Activated naive CD8-positive, alpha-beta T cell treated with anti-CD3 and anti-CD28 coated beads, Interleukin-2, amount 10 ng/mL, durations not matched to agents 7 days and 5 days (primary cell): ENCODE measurements at regions not wholly inside any gene's neighbourhood (a gene's known extent, or its start where the extent isn't known, plus 50 kb on each side); places are given as distances from the start of the nearest gene placed in this dataset.

Source experiments
- ATAC-seq: fragments of 150-1000 bp; cut with Tn5 transposase; one replicate; pipeline ENCODE4 v1.10.0; 2021; ENCODE audit warnings: low read depth, moderate library complexity
- POLR2A ChIA-PET: fragments of 350-600 bp; sonication (Branson Sonifier 250); formaldehyde crosslinking; loops from one replicate; lab custom pipeline; 2021; ENCODE audit warnings: antibody characterized with exemption; lab: Charles Lee
- DNase-seq: peaks from one replicate; pipeline ENCODE4 v3.0.0; 2021
- H3K27ac Mint-ChIP-seq: one replicate; pipeline ENCODE4 v1.8.0; 2022; ENCODE audit warnings: mild to moderate bottlenecking, mixed read lengths
- H3K27me3 Mint-ChIP-seq: one replicate; pipeline ENCODE4 v1.8.0; 2022; ENCODE audit warnings: mild to moderate bottlenecking, moderate library complexity, mixed read lengths
- H3K36me3 Mint-ChIP-seq: one replicate; pipeline ENCODE4 v1.8.0; 2021; ENCODE audit warnings: mild to moderate bottlenecking, mixed read lengths
- H3K4me1 Mint-ChIP-seq: one replicate; pipeline ENCODE4 v1.8.0; 2021; ENCODE audit warnings: mixed read lengths
- H3K4me3 Mint-ChIP-seq: one replicate; pipeline ENCODE4 v1.8.0; 2022; ENCODE audit warnings: mild to moderate bottlenecking, moderate library complexity, mixed read lengths
- H3K9me3 Mint-ChIP-seq: one replicate; pipeline ENCODE4 v1.8.0; 2021; ENCODE audit warnings: mixed read lengths

- DNase-seq (no peak), ATAC-seq (no peak)
- H3K27me3 Mint-ChIP-seq: no peaks in the 10 kb centered on the region
- no peak overlapping the region for H3K4me3 Mint-ChIP-seq
- no peaks in the 10 kb centered on the region for H3K4me1 Mint-ChIP-seq
- no peak overlapping the region for H3K27ac Mint-ChIP-seq
- no peaks in the 10 kb centered on the region for H3K36me3 Mint-ChIP-seq
- no peaks in the 10 kb centered on the region for H3K9me3 Mint-ChIP-seq
- POLR2A ChIA-PET: no interaction called here
These were observed 793.0 kb downstream of the OLFM4 start for GRCh38 chr13:53821632-53822031.

DNA sequence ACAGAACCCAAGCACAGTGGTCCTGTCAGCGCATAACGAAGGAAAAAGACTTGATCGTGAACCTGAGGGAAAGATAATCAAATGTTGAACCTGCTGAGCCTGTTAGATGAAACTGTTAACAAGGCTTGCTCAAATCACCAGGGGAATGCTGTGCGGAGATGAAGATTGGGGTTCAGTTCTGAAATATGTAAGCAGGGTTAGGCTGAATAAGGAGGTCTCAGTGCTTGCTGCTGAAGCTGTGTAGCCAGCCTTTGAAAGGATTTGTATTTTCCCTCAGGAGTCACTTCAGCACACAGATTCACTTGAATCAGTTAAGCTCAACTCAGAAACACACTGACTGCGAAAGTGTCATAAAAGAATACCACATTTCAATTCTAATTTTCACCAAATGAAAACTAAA lies 793.5 kb downstream of the OLFM4 start:
- no peak for ATAC-seq
- no peak for DNase-seq
- Mint-ChIP-seq H3K36me3 (no peaks in the 10 kb centered on the region), H3K27ac (no peak overlapping the region), H3K27me3 (no peaks in the 10 kb centered on the region), H3K4me1 (no peaks in the 10 kb centered on the region), H3K4me3 (no peak overlapping the region), H3K9me3 (no peaks in the 10 kb centered on the region)
- POLR2A ChIA-PET: no interaction called here

- no peak for DNase-seq
- no peak overlapping the region for H3K27ac Mint-ChIP-seq
- no peak overlapping the region for H3K4me3 Mint-ChIP-seq
- H3K27me3 Mint-ChIP-seq: no peaks in the 10 kb centered on the region
- peaks cover 4% of the 10 kb centered on the region for H3K9me3 Mint-ChIP-seq
- POLR2A ChIA-PET: no interaction called here
- ATAC-seq: no peak
- no peaks in the 10 kb centered on the region for H3K4me1 Mint-ChIP-seq
- H3K36me3 Mint-ChIP-seq: no peaks in the 10 kb centered on the region
These were observed 810.8 kb downstream of the OLFM4 start for GRCh38 chr13:53839461-53839860.

- H3K27me3 Mint-ChIP-seq: no peaks in the 10 kb centered on the region
- DNase-seq: no peak
- H3K27ac Mint-ChIP-seq: no peak overlapping the region
- no peaks in the 10 kb centered on the region for H3K4me1 Mint-ChIP-seq
- peaks cover 7% of the 10 kb centered on the region for H3K9me3 Mint-ChIP-seq
- ATAC-seq: no peak
- no peak overlapping the region for H3K4me3 Mint-ChIP-seq
- H3K36me3 Mint-ChIP-seq: no peaks in the 10 kb centered on the region
- POLR2A ChIA-PET: no interaction called here
These were observed 816.0 kb downstream of the OLFM4 start for GRCh38 chr13:53844473-53845146.

- POLR2A ChIA-PET: no interaction called here
- Mint-ChIP-seq H3K27me3 (no peaks in the 10 kb centered on the region), H3K9me3 (peaks cover 13% of the 10 kb centered on the region), H3K27ac (no peak overlapping the region), H3K4me3 (no peak overlapping the region), H3K36me3 (no peaks in the 10 kb centered on the region), H3K4me1 (no peaks in the 10 kb centered on the region)
- DNase-seq (no peak), ATAC-seq (no peak)
These were observed 818.9 kb downstream of the OLFM4 start for GRCh38 chr13:53847502-53847901.

DNA sequence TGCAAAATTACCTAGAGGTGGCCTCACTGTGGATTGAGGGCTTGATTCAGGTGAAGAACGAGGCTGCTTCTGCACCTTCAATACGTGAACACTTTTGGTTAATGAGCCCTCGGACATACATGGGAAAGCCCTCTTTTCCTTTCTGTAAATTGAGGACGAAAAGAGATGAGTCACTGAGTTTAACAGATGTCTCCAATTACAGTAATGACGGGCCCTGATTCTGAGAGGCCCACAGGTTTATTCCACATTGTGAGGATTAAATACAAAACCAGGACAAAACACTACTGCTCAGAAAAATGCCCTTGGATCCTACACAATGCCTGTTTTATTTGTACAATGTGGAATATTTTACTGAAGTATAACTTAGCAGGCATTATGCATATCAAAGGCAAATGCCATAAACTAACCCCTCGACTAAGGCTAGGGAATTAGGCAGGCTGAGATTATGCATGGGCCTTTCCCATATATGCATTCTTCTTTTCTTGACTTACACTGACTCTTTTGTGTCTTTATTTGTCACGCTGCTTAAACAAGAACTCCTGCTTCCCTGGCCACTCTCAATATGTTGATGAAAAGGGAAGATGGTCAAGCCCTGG lies 819.9 kb downstream of the OLFM4 start:
- H3K27ac Mint-ChIP-seq: no peak overlapping the region
- peaks cover 10% of the 10 kb centered on the region for H3K9me3 Mint-ChIP-seq
- H3K36me3 Mint-ChIP-seq: no peaks in the 10 kb centered on the region
- H3K27me3 Mint-ChIP-seq: no peaks in the 10 kb centered on the region
- POLR2A ChIA-PET: no interaction called here
- H3K4me3 Mint-ChIP-seq: no peak overlapping the region
- no peak for DNase-seq
- ATAC-seq: no peak
- H3K4me1 Mint-ChIP-seq: no peaks in the 10 kb centered on the region

- POLR2A ChIA-PET: no interaction called here
- peaks cover 7% of the 10 kb centered on the region for H3K9me3 Mint-ChIP-seq
- no peaks in the 10 kb centered on the region for H3K4me1 Mint-ChIP-seq
- H3K27me3 Mint-ChIP-seq: no peaks in the 10 kb centered on the region
- no peaks in the 10 kb centered on the region for H3K36me3 Mint-ChIP-seq
- DNase-seq (no peak), ATAC-seq (no peak)
- H3K27ac Mint-ChIP-seq: no peak overlapping the region
- H3K4me3 Mint-ChIP-seq: no peak overlapping the region
These were observed 825.7 kb downstream of the OLFM4 start for GRCh38 chr13:53854321-53854720.

- H3K36me3 Mint-ChIP-seq: no peaks in the 10 kb centered on the region
- no peak for DNase-seq
- H3K4me3 Mint-ChIP-seq: no peak overlapping the region
- no peaks in the 10 kb centered on the region for H3K27me3 Mint-ChIP-seq
- no peak for ATAC-seq
- no peaks in the 10 kb centered on the region for H3K4me1 Mint-ChIP-seq
- no peak overlapping the region for H3K27ac Mint-ChIP-seq
- POLR2A ChIA-PET: no interaction called here
- peaks cover 4% of the 10 kb centered on the region for H3K9me3 Mint-ChIP-seq
These were observed 828.1 kb downstream of the OLFM4 start for GRCh38 chr13:53856573-53857195.

GRCh38 chr13:53863520-53863919 lies 834.9 kb downstream of the OLFM4 start:
- POLR2A ChIA-PET: no interaction called here
- DNase-seq (no peak), ATAC-seq (no peak)
- Mint-ChIP-seq H3K4me3 (no peak overlapping the region), H3K9me3 (peaks cover 5% of the 10 kb centered on the region), H3K4me1 (no peaks in the 10 kb centered on the region), H3K27me3 (no peaks in the 10 kb centered on the region), H3K36me3 (no peaks in the 10 kb centered on the region), H3K27ac (no peak overlapping the region)

DNA sequence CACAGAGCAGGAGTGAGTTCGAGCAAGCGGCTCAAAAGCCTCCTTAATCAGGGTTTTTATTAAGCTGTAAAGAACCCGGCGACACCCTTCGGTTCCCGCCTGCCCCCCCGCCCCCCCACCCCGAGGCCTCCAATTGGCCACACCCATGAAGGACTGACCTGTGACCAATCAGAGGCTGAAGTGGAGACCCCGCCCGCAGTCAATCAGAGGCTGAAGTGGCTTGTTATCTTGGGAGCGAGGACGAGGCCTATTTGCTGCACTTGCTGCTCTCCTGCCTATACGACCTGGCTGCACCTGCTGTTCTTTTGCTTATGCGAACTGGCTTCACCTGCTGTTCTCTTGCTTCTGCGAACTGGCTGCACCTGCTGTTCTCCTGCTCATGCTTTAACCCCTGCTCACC lies 844.9 kb downstream of the OLFM4 start:
- H3K9me3 Mint-ChIP-seq: peaks cover 6% of the 10 kb centered on the region
- no peaks in the 10 kb centered on the region for H3K36me3 Mint-ChIP-seq
- H3K4me1 Mint-ChIP-seq: no peaks in the 10 kb centered on the region
- no peak overlapping the region for H3K4me3 Mint-ChIP-seq
- POLR2A ChIA-PET: no interaction called here
- H3K27ac Mint-ChIP-seq: no peak overlapping the region
- ATAC-seq: no peak
- DNase-seq: no peak
- no peaks in the 10 kb centered on the region for H3K27me3 Mint-ChIP-seq

- H3K27me3 Mint-ChIP-seq: no peaks in the 10 kb centered on the region
- no peak for ATAC-seq
- H3K36me3 Mint-ChIP-seq: no peaks in the 10 kb centered on the region
- no peaks in the 10 kb centered on the region for H3K4me1 Mint-ChIP-seq
- H3K9me3 Mint-ChIP-seq: peaks cover 5% of the 10 kb centered on the region
- H3K4me3 Mint-ChIP-seq: no peak overlapping the region
- no peak overlapping the region for H3K27ac Mint-ChIP-seq
- no peak for DNase-seq
- POLR2A ChIA-PET: no interaction called here
These were observed 850.2 kb downstream of the OLFM4 start for GRCh38 chr13:53878861-53879260.

DNA sequence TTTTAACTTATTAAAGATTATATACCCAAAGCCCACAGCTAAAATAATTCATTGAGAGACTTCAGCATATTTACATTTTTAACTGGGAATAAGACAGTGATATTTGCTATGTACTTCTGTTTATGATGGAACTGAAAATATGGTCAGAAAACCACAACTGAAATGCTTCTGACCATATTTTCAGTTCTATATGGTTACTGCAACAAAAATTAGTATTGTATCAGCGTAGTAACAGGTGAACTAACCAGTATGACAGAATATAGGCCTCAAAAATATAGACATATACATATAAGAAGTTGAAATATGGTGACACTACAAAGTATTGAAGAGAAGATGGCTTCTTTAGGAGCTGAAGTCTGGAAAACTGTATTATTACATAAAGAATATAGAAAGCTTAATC lies 857.4 kb downstream of the OLFM4 start:
- ATAC-seq: no peak

DNA sequence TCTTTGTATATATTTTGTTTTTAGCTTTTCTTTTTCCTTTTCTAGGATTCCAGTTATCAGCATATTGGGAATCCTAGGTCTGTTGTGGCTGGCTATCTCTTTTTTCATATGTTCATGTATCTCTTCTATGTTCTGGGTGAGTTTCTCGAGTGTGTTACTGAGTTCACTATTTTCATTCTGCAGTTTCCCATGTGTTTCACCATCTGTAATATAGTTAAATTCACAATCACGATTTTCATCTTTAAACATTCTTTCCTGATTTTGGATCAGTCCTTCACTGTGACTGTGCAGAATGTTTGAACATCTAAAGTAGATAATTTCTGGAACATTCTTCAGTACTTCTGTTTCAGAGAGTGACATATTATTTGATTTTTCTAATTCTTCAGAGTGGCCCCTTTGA lies 862.1 kb downstream of the OLFM4 start:
- Mint-ChIP-seq H3K4me3 (no peak overlapping the region), H3K27me3 (no peaks in the 10 kb centered on the region)

More for the DNA sequence above, 857.4 kb downstream of the OLFM4 start:
- H3K4me3 Mint-ChIP-seq: no peak overlapping the region
- H3K27me3 Mint-ChIP-seq: no peaks in the 10 kb centered on the region
- H3K36me3 Mint-ChIP-seq: no peaks in the 10 kb centered on the region
- H3K27ac Mint-ChIP-seq: no peak overlapping the region
- no peak for DNase-seq
- no peaks in the 10 kb centered on the region for H3K4me1 Mint-ChIP-seq
- POLR2A ChIA-PET: no interaction called here
- H3K9me3 Mint-ChIP-seq: no peaks in the 10 kb centered on the region

DNA sequence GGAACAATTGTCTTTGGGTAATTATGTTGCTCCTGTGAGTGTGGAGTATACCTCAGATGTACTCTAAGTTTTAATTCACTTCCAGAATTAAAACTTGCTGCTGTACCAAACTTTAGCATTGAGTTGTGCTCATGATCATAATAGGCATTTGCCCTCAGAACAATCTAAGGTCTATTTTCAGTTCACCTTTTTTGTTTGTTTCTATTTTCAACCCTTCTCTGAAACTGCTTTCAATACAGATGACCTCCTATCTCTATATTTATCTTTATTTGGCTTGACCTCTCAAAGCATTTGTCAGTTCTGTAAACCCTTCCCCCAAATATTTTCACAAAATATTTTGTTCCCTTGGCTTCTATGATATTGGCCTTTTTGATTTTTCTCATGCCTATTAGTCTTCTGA lies 873.0 kb downstream of the OLFM4 start:
- ATAC-seq: no peak
- no peaks in the 10 kb centered on the region for H3K36me3 Mint-ChIP-seq
- no peaks in the 10 kb centered on the region for H3K4me1 Mint-ChIP-seq
- DNase-seq: no peak
- H3K4me3 Mint-ChIP-seq: no peak overlapping the region
- POLR2A ChIA-PET: no interaction called here
- peaks cover 5% of the 10 kb centered on the region for H3K9me3 Mint-ChIP-seq
- no peak overlapping the region for H3K27ac Mint-ChIP-seq
- no peaks in the 10 kb centered on the region for H3K27me3 Mint-ChIP-seq

More for the DNA sequence above, 862.1 kb downstream of the OLFM4 start:
- H3K4me1 Mint-ChIP-seq: no peaks in the 10 kb centered on the region
- peaks cover 2% of the 10 kb centered on the region for H3K9me3 Mint-ChIP-seq
- ATAC-seq (no peak), DNase-seq (no peak)
- no peak overlapping the region for H3K27ac Mint-ChIP-seq
- POLR2A ChIA-PET: no interaction called here
- no peaks in the 10 kb centered on the region for H3K36me3 Mint-ChIP-seq
